ENCODE measurements at regions not wholly inside any gene's neighbourhood (a gene's known extent, or its start where the extent isn't known, plus 50 kb on each side); places are given as distances from the start of the nearest gene placed in this dataset.

GRCh38 chr21:14716761-14717396 lies 170.8 kb upstream of the SAMSN1 start:
- H3K27ac ChIP-seq = no peak overlapping the region
- 62 to 88% (median 74%) methylated on average over 3 of the region's 3 CpGs for WGBS, 5 donors

GRCh38 chr21:14713109-14713508 lies 167.0 kb upstream of the SAMSN1 start:
- Histone ChIP-seq H3K4me1 (no peaks in the 10 kb centered on the region), H3K36me3 (no peaks in the 10 kb centered on the region), H3K27ac (no peak overlapping the region), H3K9me3 (peaks cover 0 to 9% (median 0%) of the 10 kb centered on the region in 4 donors), H3K4me3 (no peak overlapping the region), H3K27me3 (no peaks in the 10 kb centered on the region)
- intact Hi-C loops (cut with DNase I; ENCODE audit: low total_unique reads) = no loop called here
- DNase-seq = no peak
- TF ChIP-seq POLR2AphosphoS5 (IDR thresholded peaks at IDR 0.05) (no peak), POLR2A (IDR thresholded peaks at IDR 0.05) (no peak), CTCF (IDR thresholded peaks at IDR 0.05) (no peak), EP300 (IDR thresholded peaks at IDR 0.05) (no peak)

More at GRCh38 chr21:14716761-14717396, 170.8 kb upstream of the SAMSN1 start:
- intact Hi-C loops (cut with DNase I; ENCODE audit: low total_unique reads) = no loop called here
- Histone ChIP-seq H3K36me3 (no peaks in the 10 kb centered on the region), H3K9me3 (peaks cover 0 to 9% (median 0%) of the 10 kb centered on the region in 4 donors), H3K4me3 (no peak overlapping the region), H3K4me1 (no peaks in the 10 kb centered on the region), H3K27me3 (no peaks in the 10 kb centered on the region)
- TF ChIP-seq POLR2A (IDR thresholded peaks at IDR 0.05) (no peak), CTCF (IDR thresholded peaks at IDR 0.05) (no peak), EP300 (IDR thresholded peaks at IDR 0.05) (no peak), POLR2AphosphoS5 (IDR thresholded peaks at IDR 0.05) (no peak)
- no peak for DNase-seq

DNA sequence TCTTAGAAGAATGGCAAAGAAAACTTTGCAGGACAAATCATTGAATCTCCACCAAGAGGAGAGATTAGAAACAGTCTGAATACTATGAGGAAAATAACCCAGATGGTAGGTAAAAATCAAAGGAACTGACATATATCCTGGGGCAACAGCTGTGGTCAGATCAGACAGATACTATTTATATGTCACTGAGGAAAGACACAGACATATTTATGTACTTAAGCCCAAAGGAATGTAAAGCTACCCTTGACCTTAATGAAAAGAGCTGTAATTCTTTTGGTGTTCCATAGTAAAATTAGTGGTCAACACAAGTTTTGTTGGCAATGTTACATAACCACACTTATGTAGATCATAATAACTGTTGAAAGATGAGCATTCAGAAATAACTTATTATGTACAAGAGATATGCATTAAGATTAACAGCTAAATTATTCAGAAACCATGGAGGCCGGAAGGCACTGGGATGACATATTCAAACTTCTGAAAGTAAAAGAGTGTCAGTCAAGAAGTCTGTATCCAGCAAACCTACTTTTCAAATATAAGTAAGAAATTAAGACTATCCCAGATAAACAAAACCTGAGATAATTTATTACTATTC lies 166.1 kb upstream of the SAMSN1 start:
- Histone ChIP-seq H3K27me3 (no peaks in the 10 kb centered on the region), H3K9me3 (peaks cover 0 to 9% (median 0%) of the 10 kb centered on the region in 4 donors), H3K27ac (no peak overlapping the region), H3K4me1 (no peaks in the 10 kb centered on the region), H3K36me3 (no peaks in the 10 kb centered on the region), H3K4me3 (no peak overlapping the region)
- no peak for DNase-seq
- 91 to 96% (median 93%) methylated on average over 1 of the region's 1 CpG for WGBS, 5 donors
- no peak for TF ChIP-seq CTCF (IDR thresholded peaks at IDR 0.05)
- TF ChIP-seq POLR2A (IDR thresholded peaks at IDR 0.05) = no peak
- no peak for TF ChIP-seq EP300 (IDR thresholded peaks at IDR 0.05)
- no peak for TF ChIP-seq POLR2AphosphoS5 (IDR thresholded peaks at IDR 0.05)
- intact Hi-C loops (cut with DNase I; ENCODE audit: low total_unique reads) = no loop called here

- Histone ChIP-seq H3K4me1 (no peaks in the 10 kb centered on the region), H3K27ac (no peak overlapping the region), H3K36me3 (no peaks in the 10 kb centered on the region), H3K9me3 (peaks cover 0 to 9% (median 0%) of the 10 kb centered on the region in 4 donors), H3K27me3 (no peaks in the 10 kb centered on the region), H3K4me3 (no peak overlapping the region)
- WGBS, 5 donors = 52 to 74% (median 68%) methylated on average over 1 of the region's 1 CpG
- no peak for DNase-seq
- TF ChIP-seq POLR2AphosphoS5 (IDR thresholded peaks at IDR 0.05) = no peak
- intact Hi-C loops (cut with DNase I; ENCODE audit: low total_unique reads) = no loop called here
These were observed 165.2 kb upstream of the SAMSN1 start for GRCh38 chr21:14711287-14711686.

DNA sequence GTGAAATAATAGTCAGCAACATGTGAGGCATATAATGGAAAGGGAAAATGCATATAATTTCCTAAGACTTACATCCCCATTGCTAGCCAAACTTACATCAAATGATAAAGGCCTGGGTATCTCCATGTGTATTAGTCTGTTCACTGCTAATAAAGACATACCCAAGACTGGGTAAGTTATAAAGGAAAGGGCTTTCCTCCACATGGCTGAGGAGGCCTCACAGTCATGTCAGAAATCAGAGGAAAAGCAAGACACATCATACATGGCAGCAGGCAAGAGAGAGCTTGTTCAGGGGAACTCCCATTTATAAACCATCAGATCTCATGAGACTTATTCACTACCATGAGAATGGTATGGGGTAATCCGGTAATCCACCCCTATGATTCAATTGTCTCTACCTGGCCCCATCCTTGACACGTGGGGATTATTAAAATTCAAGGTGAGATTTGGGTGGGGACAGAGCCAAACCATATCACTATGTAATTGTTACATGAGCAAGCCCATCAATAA lies 161.5 kb upstream of the SAMSN1 start:
- H3K27ac ChIP-seq = no peak overlapping the region
- DNase-seq = no peak
- H3K27me3 ChIP-seq = no peaks in the 10 kb centered on the region
- no peak for TF ChIP-seq CTCF (IDR thresholded peaks at IDR 0.05)
- intact Hi-C loops (cut with DNase I; ENCODE audit: low total_unique reads) = no loop called here
- H3K36me3 ChIP-seq = no peaks in the 10 kb centered on the region
- H3K4me1 ChIP-seq = no peaks in the 10 kb centered on the region
- peaks cover 0 to under 1% (median 0%) of the 10 kb centered on the region in 4 donors for H3K9me3 ChIP-seq
- WGBS, 5 donors = 38 to 76% (median 60%) methylated on average over 2 of the region's 2 CpGs
- no peak overlapping the region for H3K4me3 ChIP-seq
